HG02981 (cell line): ENCODE measurements at regions not wholly inside any gene's neighbourhood (a gene's known extent, or its start where the extent isn't known, plus 50 kb on each side); places are given as distances from the start of the nearest gene placed in this dataset.
"Not testable (repeated sequence)": the region's sequence is repeated elsewhere in the genome, so short reads cannot be mapped to it uniquely, and the experiment has no call there.

Experiments used
- ATAC-seq: cut with Tn5 transposase; IDR thresholded peaks from one replicate; pipeline ENCODE4 v1.9.1; 2021; ENCODE audit warnings: mild to moderate bottlenecking, moderate library complexity; ENCODE audit not compliant: unreplicated experiment

- ATAC-seq = no peak
These were observed 170.0 kb downstream of the MINAR1 start for GRCh38 chr15:79602180-79602579.

GRCh38 chr15:79602731-79603130, 170.6 kb downstream of the MINAR1 start:
- ATAC-seq = no peak

DNA sequence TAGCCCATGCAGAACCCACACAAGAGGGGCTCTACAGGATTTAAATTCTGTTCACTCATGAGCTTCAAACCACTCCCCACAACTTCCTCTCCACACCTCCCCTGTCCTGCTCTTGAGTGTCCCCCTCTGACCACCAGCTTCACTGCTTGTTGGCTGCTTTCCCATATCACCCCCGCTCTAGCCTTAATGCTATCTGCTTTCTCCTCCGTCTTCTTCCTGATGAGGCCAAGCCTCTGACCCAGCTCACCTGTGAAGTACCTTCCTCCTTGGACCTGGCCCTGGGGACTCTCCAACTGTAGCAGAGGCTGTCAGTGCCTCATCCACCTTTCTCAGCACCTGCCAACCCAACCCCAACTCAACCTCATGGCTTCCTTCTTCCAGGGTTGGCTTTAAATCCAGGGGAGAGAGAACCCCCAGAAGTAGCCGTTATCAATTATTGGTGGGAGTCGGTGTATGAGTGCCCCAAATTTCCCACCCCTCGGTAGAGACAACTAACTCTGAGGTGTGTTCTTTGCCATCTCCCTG, 174.8 kb downstream of the MINAR1 start:
- ATAC-seq = no peak

- no peak for ATAC-seq
These were observed 176.1 kb downstream of the MINAR1 start for GRCh38 chr15:79608066-79608864.

DNA sequence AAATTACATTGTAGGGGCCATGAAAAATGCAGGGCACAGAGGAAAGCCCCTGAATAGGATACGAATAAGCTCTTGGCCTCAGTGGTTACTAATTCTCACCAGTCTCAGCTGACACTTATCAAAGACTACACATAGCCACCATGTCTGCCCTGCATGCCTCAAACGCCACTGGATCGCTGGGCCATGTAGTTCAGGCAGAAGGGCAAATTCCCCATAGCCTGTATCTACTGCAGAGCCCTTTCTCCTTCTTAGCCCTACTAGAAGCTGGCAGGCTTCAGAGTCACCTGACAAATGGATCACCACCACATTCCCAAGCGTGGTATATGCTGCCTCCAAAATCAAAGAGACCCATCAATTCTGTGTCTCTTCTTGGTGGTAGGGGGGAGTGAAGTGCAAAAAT, 177.4 kb downstream of the MINAR1 start:
- no peak for ATAC-seq

- no peak for ATAC-seq
These were observed 177.9 kb downstream of the MINAR1 start for GRCh38 chr15:79610021-79610420.

GRCh38 chr15:79615754-79616153, 183.6 kb downstream of the MINAR1 start:
- ATAC-seq = no peak

GRCh38 chr15:79617071-79617470, 184.9 kb downstream of the MINAR1 start:
- no peak for ATAC-seq

GRCh38 chr15:79620112-79620857, 188.1 kb downstream of the MINAR1 start:
- no peak for ATAC-seq

- not testable (repeated sequence) for ATAC-seq
These were observed 189.7 kb downstream of the MINAR1 start for GRCh38 chr15:79621805-79622204.

GRCh38 chr15:79623488-79623887, 191.4 kb downstream of the MINAR1 start:
- ATAC-seq = no peak

DNA sequence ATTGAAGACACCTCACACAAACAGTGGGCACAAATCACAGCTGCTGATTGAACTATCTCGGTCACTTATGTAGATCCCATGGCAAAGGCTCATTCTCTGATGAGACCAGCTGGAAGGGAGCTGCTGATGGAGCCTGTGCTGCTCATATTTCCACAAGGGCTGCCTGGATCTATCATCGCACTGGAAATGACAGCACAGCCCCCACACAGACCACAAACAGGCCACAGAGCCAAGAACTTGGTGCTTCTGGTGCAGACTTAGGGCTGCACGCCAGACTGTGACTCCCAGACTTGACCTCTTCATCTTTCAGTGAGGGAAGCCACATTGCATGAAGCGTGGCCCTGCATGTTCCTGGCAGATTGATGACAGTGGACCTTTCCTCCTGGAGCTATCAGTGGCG, 197.6 kb downstream of the MINAR1 start:
- ATAC-seq = no peak

GRCh38 chr15:79632457-79632856, 200.3 kb downstream of the MINAR1 start:
- ATAC-seq = no peak

DNA sequence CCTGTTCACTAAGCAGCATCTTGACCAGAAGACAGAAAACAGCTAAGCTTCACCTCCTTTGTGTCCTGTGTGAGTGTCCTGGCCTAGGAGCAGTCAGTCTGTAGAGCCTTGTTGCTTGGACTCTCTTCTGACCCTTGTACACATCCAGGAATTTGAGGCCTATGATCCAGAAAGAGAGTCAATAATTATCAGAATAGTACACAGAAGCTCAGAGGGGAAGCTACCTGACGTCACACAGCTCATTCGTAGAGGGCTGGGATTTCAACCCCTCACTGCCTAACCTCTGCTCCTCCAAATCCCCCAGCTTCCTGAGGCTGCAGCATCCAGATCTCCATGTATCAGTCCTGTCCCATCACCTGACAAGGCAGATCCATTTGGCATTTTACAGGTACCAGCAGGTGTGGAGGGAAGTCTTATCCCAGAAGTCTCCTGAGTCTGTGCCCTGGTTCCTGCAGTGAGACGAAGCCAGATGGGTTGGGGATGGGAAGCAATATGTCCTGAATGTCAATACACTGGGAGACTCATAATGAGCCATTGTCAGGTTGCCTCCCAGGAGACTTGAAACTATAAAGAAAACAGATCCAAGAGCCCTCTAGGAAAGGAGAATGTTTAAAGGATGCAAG, 203.1 kb downstream of the MINAR1 start:
- ATAC-seq = no peak

DNA sequence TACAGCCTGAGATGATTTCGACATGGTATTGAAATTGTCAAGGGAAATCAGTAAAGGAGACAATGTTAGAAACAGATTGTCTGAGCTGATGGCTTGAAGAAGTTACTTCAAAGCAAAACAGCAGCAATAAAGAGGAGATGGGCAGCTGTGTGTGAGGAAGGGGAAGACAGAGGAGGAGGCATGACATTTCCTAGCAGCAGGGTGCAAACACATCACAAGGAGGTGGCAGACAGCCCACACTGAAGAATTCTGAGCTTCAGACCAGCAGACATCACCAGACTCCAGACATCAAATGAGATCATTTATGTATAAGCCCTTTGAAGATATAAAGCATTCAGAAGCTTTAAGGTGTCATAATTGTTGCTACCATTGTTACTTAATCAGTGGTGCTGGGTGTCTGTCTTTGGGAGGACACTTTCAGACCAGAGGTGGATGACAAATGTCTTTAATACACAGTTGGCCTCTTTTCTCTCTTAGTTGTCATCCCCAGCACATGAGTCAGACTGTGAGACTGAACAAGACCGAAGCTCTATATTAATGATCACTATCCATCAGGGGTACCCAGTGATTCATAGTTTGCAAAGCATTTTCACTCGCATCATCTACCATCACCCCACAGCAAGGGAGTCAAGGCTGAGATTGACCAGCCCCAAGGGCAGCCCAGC, 203.9 kb downstream of the MINAR1 start:
- ATAC-seq = no peak

DNA sequence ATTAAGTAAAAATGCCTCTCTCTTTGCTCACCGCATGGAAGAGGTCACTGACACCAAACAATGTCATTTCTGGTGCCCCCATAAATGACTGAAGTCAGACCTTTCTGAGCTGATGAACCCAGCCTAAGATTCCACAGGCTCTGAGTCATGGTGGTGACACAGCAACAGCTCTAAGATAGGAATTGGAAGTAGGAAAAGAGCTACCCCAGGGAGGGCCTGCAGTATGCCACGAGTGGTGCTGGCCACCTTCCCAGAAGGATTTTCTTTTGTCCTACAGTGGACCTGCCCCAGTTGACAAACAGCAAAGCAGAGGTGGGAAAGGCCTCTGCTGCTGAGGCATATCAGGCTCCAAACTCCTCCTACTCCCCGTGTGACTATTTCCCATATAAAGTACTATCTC, 208.1 kb downstream of the MINAR1 start:
- ATAC-seq = no peak

DNA sequence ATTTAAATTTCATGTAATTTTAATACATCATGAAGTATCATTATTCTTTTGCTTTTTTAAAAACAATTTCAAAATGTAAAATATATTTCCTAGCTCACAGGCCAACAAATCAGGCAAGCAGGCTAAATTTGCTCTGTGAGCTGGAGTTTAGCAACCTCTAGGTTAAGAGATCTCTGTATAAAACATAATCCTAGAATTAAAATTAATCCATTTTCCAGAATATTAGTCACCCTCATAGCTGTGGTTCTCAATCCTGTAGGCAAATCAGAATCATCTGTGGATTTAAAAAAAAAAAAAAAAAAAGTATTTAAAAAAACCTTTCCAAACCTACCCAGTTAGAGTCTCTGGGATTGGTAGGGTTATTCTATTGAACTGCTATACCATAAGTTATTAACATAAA, 209.7 kb downstream of the MINAR1 start:
- ATAC-seq = no peak

DNA sequence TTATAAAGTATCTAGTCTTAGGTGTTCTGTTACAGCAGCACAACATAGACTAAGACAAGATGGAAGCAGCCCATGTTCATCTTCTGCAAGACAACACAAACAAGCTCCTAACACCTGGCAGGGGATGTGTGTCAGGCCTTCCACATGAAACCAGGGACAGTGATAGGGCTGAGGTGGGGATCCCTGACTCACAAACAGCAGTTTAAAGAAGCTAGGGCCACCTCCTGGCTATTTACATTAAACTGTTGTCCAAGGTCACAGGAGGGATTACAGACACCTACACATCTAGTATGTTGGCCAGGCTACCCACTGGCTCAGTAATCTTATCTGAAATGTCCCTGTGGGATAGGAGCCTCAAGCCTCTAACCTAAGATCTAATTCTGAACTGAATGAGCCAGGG, 211.3 kb downstream of the MINAR1 start:
- ATAC-seq = no peak

DNA sequence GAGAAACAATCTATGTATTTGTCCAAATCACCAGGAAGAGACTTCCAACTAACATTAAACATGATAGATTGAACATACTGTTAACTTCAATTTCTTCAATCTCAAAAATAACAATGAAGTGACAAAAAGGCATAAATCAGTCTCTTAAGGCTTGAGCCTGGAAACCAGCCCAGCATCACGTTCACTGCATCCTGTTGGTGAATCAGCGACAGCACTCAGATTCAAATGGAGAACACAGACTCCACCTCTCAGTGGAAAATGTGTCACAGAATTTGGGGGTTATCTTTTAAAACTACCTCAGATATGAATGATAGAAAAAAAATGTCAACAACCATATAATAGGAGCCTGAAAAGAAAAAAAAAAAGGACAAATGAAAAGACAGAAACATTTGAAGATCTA, 212.0 kb downstream of the MINAR1 start:
- no peak for ATAC-seq

DNA sequence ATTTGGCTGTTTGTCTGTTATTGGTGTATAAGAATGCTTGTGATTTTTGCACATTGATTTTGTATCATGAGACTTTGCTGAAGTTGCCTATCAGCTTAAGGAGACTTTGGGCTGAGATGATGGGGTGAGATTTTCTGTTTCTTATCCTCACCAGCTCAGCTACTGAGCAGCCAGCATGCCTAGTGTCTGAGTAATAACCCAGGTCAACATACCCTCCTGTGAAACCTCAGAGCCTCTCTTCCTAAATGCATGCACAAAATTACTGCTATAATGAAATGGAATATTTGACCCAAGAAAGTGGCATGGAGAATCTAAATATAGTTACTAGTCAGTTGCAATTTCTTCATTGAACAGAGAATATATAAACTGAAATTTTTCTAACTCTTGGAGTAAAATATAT, 220.8 kb downstream of the MINAR1 start:
- ATAC-seq = not testable (repeated sequence)

- no peak for ATAC-seq
These were observed 221.4 kb downstream of the MINAR1 start for GRCh38 chr15:79653533-79653932.
